Kidney glomerular epithelial cell (primary cell): ENCODE measurements at regions not wholly inside any gene's neighbourhood (a gene's known extent, or its start where the extent isn't known, plus 50 kb on each side); places are given as distances from the start of the nearest gene placed in this dataset.
"Not testable (repeated sequence)": the region's sequence is repeated elsewhere in the genome, so short reads cannot be mapped to it uniquely, and the experiment has no call there.

Experiments used
- DNase-seq: peaks from one replicate; lab custom pipeline; 2025; lab: John Stamatoyannopoulos, UW

GRCh38 chr4:149039786-149040185 is 597.6 kb upstream of the NR3C2 start:
- DNase-seq = not testable (repeated sequence)

- peak; percentile 66 for DNase-seq
These were observed 589.2 kb upstream of the NR3C2 start for GRCh38 chr4:149031399-149031798.

GRCh38 chr4:149029056-149029651 is 586.9 kb upstream of the NR3C2 start:
- no peak for DNase-seq

GRCh38 chr4:149026696-149027095 is 584.5 kb upstream of the NR3C2 start:
- peak; percentile 54 for DNase-seq

- peak; percentile 66 for DNase-seq
These were observed 575.0 kb upstream of the NR3C2 start for GRCh38 chr4:149017002-149017734.

GRCh38 chr4:149009223-149009622 is 567.0 kb upstream of the NR3C2 start:
- DNase-seq = no peak

GRCh38 chr4:149008415-149009025 is 566.3 kb upstream of the NR3C2 start:
- DNase-seq = no peak

- no peak for DNase-seq
These were observed 563.0 kb upstream of the NR3C2 start for GRCh38 chr4:149005191-149005590.

- no peak for DNase-seq
These were observed 557.7 kb upstream of the NR3C2 start for GRCh38 chr4:148999924-149000323.

- DNase-seq = no peak
These were observed 556.5 kb upstream of the NR3C2 start for GRCh38 chr4:148998719-148999118.

GRCh38 chr4:148986951-148987350 is 544.7 kb upstream of the NR3C2 start:
- DNase-seq = no peak

GRCh38 chr4:148984951-148985350 is 542.7 kb upstream of the NR3C2 start:
- no peak for DNase-seq

GRCh38 chr4:148982200-148982599 is 540.0 kb upstream of the NR3C2 start:
- DNase-seq = no peak

GRCh38 chr4:148980782-148981480 is 538.7 kb upstream of the NR3C2 start:
- no peak for DNase-seq

GRCh38 chr4:148978301-148978700 is 536.1 kb upstream of the NR3C2 start:
- no peak for DNase-seq

- DNase-seq = no peak
These were observed 533.2 kb upstream of the NR3C2 start for GRCh38 chr4:148975464-148975863.

- DNase-seq = no peak
These were observed 522.9 kb upstream of the NR3C2 start for GRCh38 chr4:148965080-148965479.

GRCh38 chr4:148964456-148964855 is 522.2 kb upstream of the NR3C2 start:
- no peak for DNase-seq

GRCh38 chr4:148962539-148963290 is 520.5 kb upstream of the NR3C2 start:
- DNase-seq = no peak

- no peak for DNase-seq
These were observed 519.3 kb upstream of the NR3C2 start for GRCh38 chr4:148961526-148961925.

GRCh38 chr4:148958317-148958716 is 516.1 kb upstream of the NR3C2 start:
- DNase-seq = no peak
